ENCODE measurements at regions not wholly inside any gene's neighbourhood (a gene's known extent, or its start where the extent isn't known, plus 50 kb on each side); places are given as distances from the start of the nearest gene placed in this dataset.

GRCh38 chr5:12177851-12178250 is 273.6 kb upstream of the CTNND2 start:
- TF ChIP-seq EZH2phosphoT487 (IDR thresholded peaks at IDR 0.05) = no peak
- TF ChIP-seq CTCF (IDR thresholded peaks at IDR 0.05) = no peak
- TF ChIP-seq EZH2 (IDR thresholded peaks at IDR 0.05) = no peak
